K562 (cell line): ENCODE measurements at regions not wholly inside any gene's neighbourhood (a gene's known extent, or its start where the extent isn't known, plus 50 kb on each side); places are given as distances from the start of the nearest gene placed in this dataset.

Experiments
- ATAC-seq: fragments of 200-7000 bp; cut with Tn5 transposase; 3 replicates; pipeline ENCODE4 v1.9.1; 2020; ENCODE audit warnings: moderate library complexity
- BruUV-seq: library from RNA; stranded (reverse); fragments of 400-500 nt; replicated peaks from 2 replicates; lab custom pipeline; 2021; lab: Mats Ljungman, UMichigan
- CTCF ChIA-PET: fragments of 300-600 bp; formaldehyde crosslinking; extraction: SDS; loops from one replicate; lab custom pipeline; 2021; ENCODE audit warnings: low intra/inter-chr PET ratio; lab: Yijun Ruan, JAX
- POLR2A ChIA-PET: fragments of 300-600, 350-650 bp; sonication (Branson Sonifier 250); formaldehyde crosslinking; extraction: SDS; loops from one replicate; lab custom pipeline; 2021; ENCODE audit warnings: antibody characterized with exemption, inconsistent platforms; lab: Yijun Ruan, JAX
- DNase-seq, 4 experiments: peaks; one replicate each; pipeline versions ENCODE4 v3.0.0 to v3.0.0-alpha.2; 2011 to 2018; ENCODE audit warnings: low spot score in 3 of 4, mixed read lengths in 3 of 4; ENCODE audit errors: extremely low read depth in 1 of 4
- FAIRE-seq: peaks from 2 replicates; lab custom pipeline; 2011; peaks lifted over from hg19 to GRCh38; lab: Jason Lieb, UNC
- H2AFZ ChIP-seq: 2 replicates; pipeline ENCODE4 v1.6.0; 2011; ENCODE audit warnings: low read depth, low read length, control low read depth, inconsistent platforms
- H3K27ac ChIP-seq: fragments of 200-600 bp; 3 replicates; pipeline ENCODE4 v1.8.0; 2011; ENCODE audit warnings: low read depth, mild to moderate bottlenecking, control low read depth, inconsistent platforms, low read length, moderate library complexity, mixed read lengths; ENCODE audit errors: extremely low read depth
- H3K27me3 ChIP-seq, 2 experiments: fragments of 300-600 bp in 1 of 2; 2 replicates in 1 of 2; 3 replicates in 1 of 2; pipeline versions ENCODE4 v1.6.0 to v1.8.0; 2011; ENCODE audit warnings: inconsistent platforms in 2 of 2, low read length in 2 of 2, mild to moderate bottlenecking in 1 of 2, mixed read lengths in 1 of 2, moderate library complexity in 1 of 2; ENCODE audit not compliant: control insufficient read depth in 2 of 2, insufficient read depth in 2 of 2
- H3K36me3 ChIP-seq: fragments of 300-600 bp; 3 replicates; pipeline ENCODE4 v1.8.0; 2011; ENCODE audit warnings: mild to moderate bottlenecking, low read length, inconsistent platforms; ENCODE audit not compliant: control insufficient read depth, insufficient read depth
- H3K4me1 ChIP-seq, 2 experiments: fragments of 200-600 bp in 1 of 2; replicated peaks in 1 of 2; 2 replicates in 1 of 2; 3 replicates in 1 of 2; pipeline versions ENCODE4 v1.5.1 to v1.8.0; 2011; ENCODE audit warnings: inconsistent platforms in 2 of 2, low read length in 2 of 2, mild to moderate bottlenecking in 1 of 2, mixed read lengths in 1 of 2, moderate library complexity in 1 of 2; ENCODE audit not compliant: control insufficient read depth in 2 of 2, insufficient read depth in 2 of 2
- H3K4me2 ChIP-seq: 2 replicates; pipeline ENCODE4 v1.6.1; 2011; ENCODE audit warnings: low read length, control low read depth, inconsistent platforms, mixed read lengths; ENCODE audit not compliant: insufficient read depth
- H3K4me3 ChIP-seq: fragments of 200-600 bp; sonication (generic), shearing (Covaris generic); 2 replicates; pipeline ENCODE4 v1.5.1; 2016; ENCODE audit warnings: control low read depth, inconsistent platforms
- H3K79me2 ChIP-seq: fragments of 200-600 bp; 3 replicates; pipeline ENCODE4 v1.8.0; 2011; ENCODE audit warnings: low read length, inconsistent platforms; ENCODE audit not compliant: control insufficient read depth, insufficient read depth
- H3K9ac ChIP-seq, 2 experiments: 2 replicates each; pipeline versions ENCODE4 v1.6.0 to v1.6.1; 2011; ENCODE audit warnings: low read depth in 2 of 2, low read length in 2 of 2, control low read depth in 1 of 2, inconsistent platforms in 1 of 2, mild to moderate bottlenecking in 1 of 2, mixed read lengths in 1 of 2; ENCODE audit not compliant: insufficient read depth in 1 of 2
- H3K9me1 ChIP-seq: one replicate; pipeline ENCODE4 v1.6.0; 2011; ENCODE audit warnings: inconsistent platforms, mild to moderate bottlenecking, low read length, moderate library complexity; ENCODE audit not compliant: control insufficient read depth, insufficient read depth
- H3K9me3 ChIP-seq: replicated peaks from 2 replicates; pipeline ENCODE4 v1.5.1; 2011; ENCODE audit warnings: low read depth, low read length, inconsistent platforms; ENCODE audit not compliant: control insufficient read depth, insufficient read depth
- H4K20me1 ChIP-seq: replicated peaks from 2 replicates; pipeline ENCODE4 v1.6.1; 2011; ENCODE audit warnings: low read length, inconsistent platforms, mixed read lengths; ENCODE audit not compliant: control insufficient read depth, insufficient read depth
- C11orf30 ChIP-seq: fragments of 450-650 bp; IDR thresholded peaks from 2 replicates; pipeline ENCODE4 v1.6.1; 2016; ENCODE audit warnings: low read depth, mild to moderate bottlenecking
- CBFA2T2 ChIP-seq: fragments of 450-650 bp; conservative IDR thresholded peaks from 2 replicates; pipeline ENCODE4 v1.6.1; 2017; ENCODE audit warnings: mild to moderate bottlenecking
- CHCHD3 ChIP-seq: fragments of 250-450 bp; sonication (Bioruptor Pico); IDR thresholded peaks from 2 replicates; pipeline ENCODE4 v2.1.2; 2022; ENCODE audit warnings: mild to moderate bottlenecking
- CREB3L1 ChIP-seq: fragments of 450-650 bp; IDR thresholded peaks from 2 replicates; pipeline ENCODE4 v1.6.1; 2014; ENCODE audit warnings: low read depth, mild to moderate bottlenecking, moderate library complexity, borderline replicate concordance
- ETV5 ChIP-seq: sonication (generic); formaldehyde crosslinking; IDR thresholded peaks from 2 replicates; pipeline ENCODE4 v1.4.0; 2020; ENCODE audit warnings: low read depth, mild to moderate bottlenecking, missing genetic modification reagents
- FIP1L1 ChIP-seq: fragments of 200-400 bp; formaldehyde crosslinking; IDR thresholded peaks from 2 replicates; pipeline ENCODE4 v1.6.1; 2018; ENCODE audit warnings: mild to moderate bottlenecking, low read depth, low read length; ENCODE audit not compliant: poor library complexity, severe bottlenecking
- KDM5B ChIP-seq: fragments of 200-600 bp; sonication (generic); IDR thresholded peaks from 2 replicates; pipeline ENCODE4 v1.6.1; 2012; ENCODE audit warnings: low read depth, mild to moderate bottlenecking, moderate library complexity, low read length, control low read depth, inconsistent platforms; ENCODE audit not compliant: insufficient replicate concordance
- TRIM28 ChIP-seq: fragments of 450-650 bp; IDR thresholded peaks from 2 replicates; pipeline ENCODE4 v1.6.1; 2017
- ZNF511 ChIP-seq: sonication (generic); formaldehyde crosslinking; IDR thresholded peaks from 2 replicates; pipeline ENCODE4 v1.8.0; 2022; ENCODE audit warnings: mild to moderate bottlenecking, missing genetic modification reagents
- ZNF75A ChIP-seq: fragments of 450-650 bp; formaldehyde crosslinking; IDR thresholded peaks from 2 replicates; pipeline ENCODE4 v1.4.0; 2020; ENCODE audit warnings: mild to moderate bottlenecking
- WGBS: fragments of 100-300 bp; shearing (Covaris generic); methylation state at CpG from one replicate; pipeline ENCODE4 v1.1.6; 2016; ENCODE audit warnings: low coverage, mixed read lengths; ENCODE audit not compliant: insufficient coverage; ENCODE audit errors: missing lambda C conversion rate; 5-methylcytosine and 5-hydroxymethylcytosine counted together
- in situ Hi-C: fragments of 300-500 bp; cut with MboI; formaldehyde crosslinking; loops from 4 replicates; pipeline ENCODE4 v1.15.0; 2018; ENCODE audit warnings: inconsistent platforms, mixed read lengths
- intact Hi-C: fragments of 100-400 bp; cut with micrococcal nuclease; formaldehyde crosslinking; loops from 2 replicates; pipeline ENCODE4 v1.14.2; 2022
- TF ChIP-seq, protein P1 (sequence below): fragments of 450-650 bp; formaldehyde crosslinking; IDR thresholded peaks from 2 replicates; pipeline ENCODE4 v1.4.0; 2020; ENCODE audit warnings: mild to moderate bottlenecking, moderate library complexity
- TF ChIP-seq, protein P2 (sequence below), 3 experiments: IDR thresholded peaks in 2 of 3; conservative IDR thresholded peaks in 1 of 3; 2 replicates each; pipeline ENCODE4 v1.5.1; 2011 to 2012; ENCODE audit warnings: low read length in 3 of 3, mild to moderate bottlenecking in 3 of 3, control low read depth in 2 of 3, improper control_type of control experiment in 1 of 3, inconsistent platforms in 1 of 3, low read depth in 1 of 3, mixed read lengths in 1 of 3, moderate library complexity in 1 of 3; ENCODE audit not compliant: insufficient read depth in 2 of 3
- TF ChIP-seq, protein P3 (sequence below): sonication (generic); IDR thresholded peaks from 2 replicates; pipeline ENCODE4 v1.6.1; 2016

DNA sequence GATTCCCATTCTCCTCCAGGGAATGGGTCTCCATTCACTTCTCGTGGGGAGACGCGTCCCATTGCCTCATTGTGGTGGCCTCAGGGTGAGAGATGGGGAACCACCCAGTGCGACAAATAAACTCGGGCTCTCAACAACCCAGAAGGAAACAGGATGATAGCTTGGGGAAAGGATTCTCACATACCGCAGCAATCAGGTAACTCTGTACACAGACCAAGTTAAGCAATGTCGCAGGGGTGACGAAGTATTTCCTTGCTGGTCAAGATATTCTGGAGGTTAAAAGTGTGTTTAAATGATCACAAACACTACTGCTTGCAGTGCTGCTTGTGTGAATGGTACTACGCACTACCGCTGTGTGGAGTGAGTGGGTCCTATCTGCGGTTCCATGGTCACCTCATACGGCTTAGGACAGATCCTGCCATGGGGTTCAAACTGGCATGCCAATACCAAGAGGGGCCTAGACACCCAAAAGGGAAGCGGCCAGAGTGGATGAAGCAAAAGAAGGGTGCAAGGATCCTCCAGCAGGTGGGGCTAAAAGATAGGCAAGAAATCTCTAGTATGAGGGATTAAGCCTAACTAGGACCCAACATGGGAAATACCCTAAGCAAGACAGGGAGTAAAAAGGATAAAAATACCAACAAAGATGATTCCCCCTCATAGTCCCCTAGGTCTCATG is 143.8 kb upstream of the TMEM106B start (continued):
- TF ChIP-seq, protein P1, sequence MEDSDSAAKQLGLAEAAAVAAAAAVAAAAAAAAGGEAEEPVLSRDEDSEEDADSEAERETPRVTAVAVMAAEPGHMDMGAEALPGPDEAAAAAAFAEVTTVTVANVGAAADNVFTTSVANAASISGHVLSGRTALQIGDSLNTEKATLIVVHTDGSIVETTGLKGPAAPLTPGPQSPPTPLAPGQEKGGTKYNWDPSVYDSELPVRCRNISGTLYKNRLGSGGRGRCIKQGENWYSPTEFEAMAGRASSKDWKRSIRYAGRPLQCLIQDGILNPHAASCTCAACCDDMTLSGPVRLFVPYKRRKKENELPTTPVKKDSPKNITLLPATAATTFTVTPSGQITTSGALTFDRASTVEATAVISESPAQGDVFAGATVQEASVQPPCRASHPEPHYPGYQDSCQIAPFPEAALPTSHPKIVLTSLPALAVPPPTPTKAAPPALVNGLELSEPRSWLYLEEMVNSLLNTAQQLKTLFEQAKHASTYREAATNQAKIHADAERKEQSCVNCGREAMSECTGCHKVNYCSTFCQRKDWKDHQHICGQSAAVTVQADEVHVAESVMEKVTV (CRISPR knock-in tag) = peak; percentile 82
- TF ChIP-seq, protein P2, sequence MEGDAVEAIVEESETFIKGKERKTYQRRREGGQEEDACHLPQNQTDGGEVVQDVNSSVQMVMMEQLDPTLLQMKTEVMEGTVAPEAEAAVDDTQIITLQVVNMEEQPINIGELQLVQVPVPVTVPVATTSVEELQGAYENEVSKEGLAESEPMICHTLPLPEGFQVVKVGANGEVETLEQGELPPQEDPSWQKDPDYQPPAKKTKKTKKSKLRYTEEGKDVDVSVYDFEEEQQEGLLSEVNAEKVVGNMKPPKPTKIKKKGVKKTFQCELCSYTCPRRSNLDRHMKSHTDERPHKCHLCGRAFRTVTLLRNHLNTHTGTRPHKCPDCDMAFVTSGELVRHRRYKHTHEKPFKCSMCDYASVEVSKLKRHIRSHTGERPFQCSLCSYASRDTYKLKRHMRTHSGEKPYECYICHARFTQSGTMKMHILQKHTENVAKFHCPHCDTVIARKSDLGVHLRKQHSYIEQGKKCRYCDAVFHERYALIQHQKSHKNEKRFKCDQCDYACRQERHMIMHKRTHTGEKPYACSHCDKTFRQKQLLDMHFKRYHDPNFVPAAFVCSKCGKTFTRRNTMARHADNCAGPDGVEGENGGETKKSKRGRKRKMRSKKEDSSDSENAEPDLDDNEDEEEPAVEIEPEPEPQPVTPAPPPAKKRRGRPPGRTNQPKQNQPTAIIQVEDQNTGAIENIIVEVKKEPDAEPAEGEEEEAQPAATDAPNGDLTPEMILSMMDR (IDR thresholded peaks at IDR 0.05 in 2 of 3, conservative IDR thresholded peaks at IDR 0.05 in 1 of 3; ENCODE audit: insufficient read depth in 2 of 3, low read depth in 1 of 3, low read length in 3 of 3) = peak; percentile 57 to 82 (median 62)
- TF ChIP-seq, protein P3, sequence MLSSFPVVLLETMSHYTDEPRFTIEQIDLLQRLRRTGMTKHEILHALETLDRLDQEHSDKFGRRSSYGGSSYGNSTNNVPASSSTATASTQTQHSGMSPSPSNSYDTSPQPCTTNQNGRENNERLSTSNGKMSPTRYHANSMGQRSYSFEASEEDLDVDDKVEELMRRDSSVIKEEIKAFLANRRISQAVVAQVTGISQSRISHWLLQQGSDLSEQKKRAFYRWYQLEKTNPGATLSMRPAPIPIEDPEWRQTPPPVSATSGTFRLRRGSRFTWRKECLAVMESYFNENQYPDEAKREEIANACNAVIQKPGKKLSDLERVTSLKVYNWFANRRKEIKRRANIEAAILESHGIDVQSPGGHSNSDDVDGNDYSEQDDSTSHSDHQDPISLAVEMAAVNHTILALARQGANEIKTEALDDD = peak; percentile 69

DNA sequence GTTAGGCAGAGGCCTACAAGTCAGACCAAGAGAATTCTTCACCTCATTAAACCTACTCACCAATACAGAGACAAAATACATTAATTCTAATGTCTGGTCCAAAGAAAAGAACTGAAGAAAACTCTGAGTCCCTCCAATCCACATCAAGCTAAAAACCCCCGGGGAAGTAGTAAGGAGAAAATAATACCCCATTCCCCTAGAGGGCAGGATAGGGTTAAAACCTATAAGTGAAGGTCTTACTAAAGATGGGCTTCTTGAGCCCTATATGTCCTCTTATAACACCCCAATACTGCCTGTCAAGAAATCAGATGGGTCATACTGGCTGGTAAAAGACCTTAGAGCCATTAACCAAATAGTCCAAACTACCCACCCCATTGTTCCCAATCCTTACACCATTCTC is 141.3 kb upstream of the TMEM106B start:
- Histone ChIP-seq H2AFZ (no peak overlapping the region), H3K4me2 (no peak overlapping the region), H3K4me1 (no peaks in the 10 kb centered on the region), H3K9ac (no peak overlapping the region), H3K27ac (no peak overlapping the region), H3K4me3 (no peak overlapping the region), H4K20me1 (no peaks in the 10 kb centered on the region), H3K9me3 (no peaks in the 10 kb centered on the region), H3K27me3 (no peaks in the 10 kb centered on the region; a peak in 1 of 5 replicates), H3K36me3 (no peaks in the 10 kb centered on the region), H3K79me2 (no peaks in the 10 kb centered on the region), H3K9me1 (no peaks in the 10 kb centered on the region)
- ATAC-seq (no peak), DNase-seq (no peak), FAIRE-seq (no peak)
- ChIA-PET CTCF (interaction anchor here (3.5 kb wide), 1 partner anchor 252 kb away, joined by 27 read pairs; no protein-coding TSS in a partner anchor), POLR2A (no interaction called here)
- no TSS peak for BruUV-seq
- 0% methylated on average over 1 of the region's 1 CpG for WGBS
- in situ Hi-C loops (loop anchor here (25.0 kb wide), 1 partner anchor 543 kb away; no protein-coding TSS in a partner anchor), intact Hi-C loops (loop anchor here (5.0 to 10.0 kb wide), 3 partner anchors 388 to 645 kb away; no protein-coding TSS in a partner anchor)
- TF ChIP-seq FIP1L1 = no peak
- no peak for TF ChIP-seq CBFA2T2
- TF ChIP-seq ZNF75A (CRISPR knock-in tag) = no peak
- no peak for TF ChIP-seq CREB3L1
- TF ChIP-seq CHCHD3 (CRISPR knock-in tag) = no peak
- no peak for TF ChIP-seq TRIM28
- no peak for TF ChIP-seq ETV5 (CRISPR knock-in tag)
- no peak for TF ChIP-seq ZNF511
- TF ChIP-seq C11orf30 = no peak
- TF ChIP-seq KDM5B = no peak
